K562 (cell line): ENCODE measurements at regions not wholly inside any gene's neighbourhood (a gene's known extent, or its start where the extent isn't known, plus 50 kb on each side); places are given as distances from the start of the nearest gene placed in this dataset.

ENCODE experiments used
- ATAC-seq: fragments of 200-7000 bp; cut with Tn5 transposase; 3 replicates; pipeline ENCODE4 v1.9.1; 2020; ENCODE audit warnings: moderate library complexity
- BruUV-seq: library from RNA; stranded (reverse); fragments of 400-500 nt; replicated peaks from 2 replicates; lab custom pipeline; 2021; lab: Mats Ljungman, UMichigan
- CTCF ChIA-PET: fragments of 300-600 bp; formaldehyde crosslinking; extraction: SDS; loops from one replicate; lab custom pipeline; 2021; ENCODE audit warnings: low intra/inter-chr PET ratio; lab: Yijun Ruan, JAX
- POLR2A ChIA-PET: fragments of 300-600, 350-650 bp; sonication (Branson Sonifier 250); formaldehyde crosslinking; extraction: SDS; loops from one replicate; lab custom pipeline; 2021; ENCODE audit warnings: antibody characterized with exemption, inconsistent platforms; lab: Yijun Ruan, JAX
- DNase-seq, 4 experiments: peaks; one replicate each; pipeline versions ENCODE4 v3.0.0 to v3.0.0-alpha.2; 2011 to 2018; ENCODE audit warnings: low spot score in 3 of 4, mixed read lengths in 3 of 4; ENCODE audit errors: extremely low read depth in 1 of 4
- FAIRE-seq: peaks from 2 replicates; lab custom pipeline; 2011; peaks lifted over from hg19 to GRCh38; lab: Jason Lieb, UNC
- H2AFZ ChIP-seq: 2 replicates; pipeline ENCODE4 v1.6.0; 2011; ENCODE audit warnings: low read depth, low read length, control low read depth, inconsistent platforms
- H3K27ac ChIP-seq: fragments of 200-600 bp; 3 replicates; pipeline ENCODE4 v1.8.0; 2011; ENCODE audit warnings: low read depth, mild to moderate bottlenecking, control low read depth, inconsistent platforms, low read length, moderate library complexity, mixed read lengths; ENCODE audit errors: extremely low read depth
- H3K27me3 ChIP-seq, 2 experiments: fragments of 300-600 bp in 1 of 2; 2 replicates in 1 of 2; 3 replicates in 1 of 2; pipeline versions ENCODE4 v1.6.0 to v1.8.0; 2011; ENCODE audit warnings: inconsistent platforms in 2 of 2, low read length in 2 of 2, mild to moderate bottlenecking in 1 of 2, mixed read lengths in 1 of 2, moderate library complexity in 1 of 2; ENCODE audit not compliant: control insufficient read depth in 2 of 2, insufficient read depth in 2 of 2
- H3K36me3 ChIP-seq: fragments of 300-600 bp; 3 replicates; pipeline ENCODE4 v1.8.0; 2011; ENCODE audit warnings: mild to moderate bottlenecking, low read length, inconsistent platforms; ENCODE audit not compliant: control insufficient read depth, insufficient read depth
- H3K4me1 ChIP-seq, 2 experiments: fragments of 200-600 bp in 1 of 2; replicated peaks in 1 of 2; 2 replicates in 1 of 2; 3 replicates in 1 of 2; pipeline versions ENCODE4 v1.5.1 to v1.8.0; 2011; ENCODE audit warnings: inconsistent platforms in 2 of 2, low read length in 2 of 2, mild to moderate bottlenecking in 1 of 2, mixed read lengths in 1 of 2, moderate library complexity in 1 of 2; ENCODE audit not compliant: control insufficient read depth in 2 of 2, insufficient read depth in 2 of 2
- H3K4me2 ChIP-seq: 2 replicates; pipeline ENCODE4 v1.6.1; 2011; ENCODE audit warnings: low read length, control low read depth, inconsistent platforms, mixed read lengths; ENCODE audit not compliant: insufficient read depth
- H3K4me3 ChIP-seq: fragments of 200-600 bp; sonication (generic), shearing (Covaris generic); 2 replicates; pipeline ENCODE4 v1.5.1; 2016; ENCODE audit warnings: control low read depth, inconsistent platforms
- H3K79me2 ChIP-seq: fragments of 200-600 bp; 3 replicates; pipeline ENCODE4 v1.8.0; 2011; ENCODE audit warnings: low read length, inconsistent platforms; ENCODE audit not compliant: control insufficient read depth, insufficient read depth
- H3K9ac ChIP-seq, 2 experiments: 2 replicates each; pipeline versions ENCODE4 v1.6.0 to v1.6.1; 2011; ENCODE audit warnings: low read depth in 2 of 2, low read length in 2 of 2, control low read depth in 1 of 2, inconsistent platforms in 1 of 2, mild to moderate bottlenecking in 1 of 2, mixed read lengths in 1 of 2; ENCODE audit not compliant: insufficient read depth in 1 of 2
- H3K9me1 ChIP-seq: one replicate; pipeline ENCODE4 v1.6.0; 2011; ENCODE audit warnings: inconsistent platforms, mild to moderate bottlenecking, low read length, moderate library complexity; ENCODE audit not compliant: control insufficient read depth, insufficient read depth
- H3K9me3 ChIP-seq: replicated peaks from 2 replicates; pipeline ENCODE4 v1.5.1; 2011; ENCODE audit warnings: low read depth, low read length, inconsistent platforms; ENCODE audit not compliant: control insufficient read depth, insufficient read depth
- H4K20me1 ChIP-seq: replicated peaks from 2 replicates; pipeline ENCODE4 v1.6.1; 2011; ENCODE audit warnings: low read length, inconsistent platforms, mixed read lengths; ENCODE audit not compliant: control insufficient read depth, insufficient read depth
- BMI1 ChIP-seq: fragments of 150-350 bp; IDR thresholded peaks from 2 replicates; pipeline ENCODE4 v1.6.1; 2014; ENCODE audit warnings: low read length
- GABPB1 ChIP-seq: sonication (generic); formaldehyde crosslinking; IDR thresholded peaks from 2 replicates; pipeline ENCODE4 v1.8.0; 2022; ENCODE audit warnings: mild to moderate bottlenecking, missing genetic modification reagents
- HDAC3 ChIP-seq: fragments of 450-650 bp; IDR thresholded peaks from 2 replicates; pipeline ENCODE4 v1.6.1; 2018; ENCODE audit warnings: borderline replicate concordance, mild to moderate bottlenecking, moderate library complexity; ENCODE audit not compliant: partially characterized antibody
- IRF1 ChIP-seq: sonication (generic); formaldehyde crosslinking; IDR thresholded peaks from 2 replicates; pipeline ENCODE4 v1.8.0; 2022; ENCODE audit warnings: missing genetic modification reagents, mild to moderate bottlenecking, borderline replicate concordance
- KDM4B ChIP-seq, 2 experiments: fragments of 450-650 bp in 1 of 2; sonication (generic) in 1 of 2; IDR thresholded peaks; 2 replicates each; pipeline ENCODE4 v1.6.1; 2016 to 2017; ENCODE audit warnings: borderline replicate concordance in 2 of 2, antibody characterized with exemption in 1 of 2, low read depth in 1 of 2, mild to moderate bottlenecking in 1 of 2
- MEIS2 ChIP-seq: fragments of 450-650 bp; IDR thresholded peaks from 2 replicates; pipeline ENCODE4 v1.6.1; 2014; ENCODE audit warnings: mild to moderate bottlenecking; ENCODE audit not compliant: partially characterized antibody
- SMAD1 ChIP-seq: fragments of 150-350 bp; IDR thresholded peaks from 2 replicates; pipeline ENCODE4 v1.6.1; 2014; ENCODE audit warnings: low read length, low read depth; ENCODE audit not compliant: partially characterized antibody
- SRF ChIP-seq, 2 experiments: fragments of 250-450, 450-650 bp in 1 of 2; sonication (Bioruptor Pico) in 1 of 2; sonication (generic) in 1 of 2; formaldehyde crosslinking; IDR thresholded peaks; 2 replicates each; pipeline versions ENCODE4 v1.5.0 to v1.5.1; 2020 to 2022; ENCODE audit warnings: mild to moderate bottlenecking in 1 of 2, missing genetic modification reagents in 1 of 2
- SRSF9 ChIP-seq: fragments of 200-400 bp; formaldehyde crosslinking; IDR thresholded peaks from 2 replicates; pipeline ENCODE4 v1.6.1; 2017; ENCODE audit warnings: low read depth, low read length, borderline replicate concordance
- TAF9B ChIP-seq: fragments of 450-650 bp; IDR thresholded peaks from 2 replicates; pipeline ENCODE4 v1.6.1; 2018; ENCODE audit warnings: mild to moderate bottlenecking; ENCODE audit not compliant: partially characterized antibody
- ZFP36 ChIP-seq: fragments of 150-350 bp; IDR thresholded peaks from 2 replicates; pipeline ENCODE4 v1.6.1; 2018; ENCODE audit warnings: low read length, low read depth; ENCODE audit not compliant: partially characterized antibody
- ZNF551 ChIP-seq: fragments of 250-450 bp; sonication (Bioruptor Pico); IDR thresholded peaks from 2 replicates; pipeline ENCODE4 v1.5.0; 2021; ENCODE audit warnings: mild to moderate bottlenecking, moderate library complexity
- WGBS: fragments of 100-300 bp; shearing (Covaris generic); methylation state at CpG from one replicate; pipeline ENCODE4 v1.1.6; 2016; ENCODE audit warnings: low coverage, mixed read lengths; ENCODE audit not compliant: insufficient coverage; ENCODE audit errors: missing lambda C conversion rate; 5-methylcytosine and 5-hydroxymethylcytosine counted together
- in situ Hi-C: fragments of 300-500 bp; cut with MboI; formaldehyde crosslinking; loops from 4 replicates; pipeline ENCODE4 v1.15.0; 2018; ENCODE audit warnings: inconsistent platforms, mixed read lengths
- intact Hi-C: fragments of 100-400 bp; cut with micrococcal nuclease; formaldehyde crosslinking; loops from 2 replicates; pipeline ENCODE4 v1.14.2; 2022
- TF ChIP-seq, protein P1 (sequence below), 2 experiments: fragments of 250-450 bp in 1 of 2; fragments of 450-650 bp in 1 of 2; sonication (Bioruptor Pico) in 1 of 2; IDR thresholded peaks; 2 replicates each; pipeline versions ENCODE4 v1.6.1 to v1.8.0; 2016 to 2021; ENCODE audit warnings: mild to moderate bottlenecking in 2 of 2, moderate library complexity in 2 of 2, missing compliant biosample characterization in 1 of 2, missing genetic modification characterization in 1 of 2

- Histone ChIP-seq H3K9me3 (no peaks in the 10 kb centered on the region), H3K4me1 (no peaks in the 10 kb centered on the region), H3K27me3 (no peaks in the 10 kb centered on the region), H3K9ac (no peak overlapping the region)
- DNase-seq, result no peak
- intact Hi-C loops, result no loop called here
- BruUV-seq, result no TSS peak
- TF ChIP-seq IRF1, result no peak
- no peak for TF ChIP-seq GABPB1 (CRISPR knock-in tag)
- TF ChIP-seq, all 486 proteins: peak for 0
- no peak for ATAC-seq
- Histone ChIP-seq H3K4me3 (no peak overlapping the region), H3K79me2 (no peaks in the 10 kb centered on the region), H3K9me1 (no peaks in the 10 kb centered on the region), H3K27ac (no peak overlapping the region), H3K36me3 (no peaks in the 10 kb centered on the region), H4K20me1 (no peaks in the 10 kb centered on the region), H2AFZ (no peak overlapping the region), H3K4me2 (no peak overlapping the region)
- WGBS, result 18% methylated on average over 3 of the region's 3 CpGs
- POLR2A ChIA-PET, result no interaction called here
- in situ Hi-C loops, result no loop called here
- no peak for FAIRE-seq
- CTCF ChIA-PET, result no interaction called here
These were observed 61.3 kb upstream of the MYLIP start for GRCh38 chr6:16067568-16067967.

DNA sequence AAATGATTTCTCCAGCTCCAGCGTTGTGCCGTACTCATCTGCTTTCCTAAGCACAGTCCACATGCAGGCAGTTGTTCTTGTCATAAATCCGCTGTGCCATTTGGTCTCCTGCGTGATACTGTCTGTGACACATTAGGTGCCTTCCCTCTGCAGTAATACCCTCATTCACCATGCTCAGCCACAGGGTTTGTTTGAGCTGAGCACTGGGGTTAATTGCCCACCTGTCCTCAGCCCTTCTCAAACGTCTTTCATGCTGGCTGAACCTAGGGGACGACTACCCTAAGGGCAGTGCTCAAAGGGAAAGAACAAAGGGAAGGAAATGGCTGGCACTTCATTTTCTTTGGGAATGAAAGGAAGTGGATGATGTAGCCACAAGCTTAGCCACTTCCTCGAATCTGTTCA lies 64.2 kb upstream of the MYLIP start:
- ChIA-PET CTCF (no interaction called here), POLR2A (interaction anchor here (1.1 kb wide), 1 partner anchor 66 kb away, joined by 4 read pairs; no protein-coding TSS in a partner anchor)
- DNase-seq (no peak), ATAC-seq (peak; percentile 62), FAIRE-seq (peak; percentile 19)
- H3K9ac ChIP-seq, result no peak overlapping the region
- H3K9me1 ChIP-seq, result no peaks in the 10 kb centered on the region
- no peaks in the 10 kb centered on the region for H3K79me2 ChIP-seq
- H3K4me2 ChIP-seq, result no peak overlapping the region
- intact Hi-C loops (no loop called here), in situ Hi-C loops (no loop called here)
- H3K27ac ChIP-seq, result no peak overlapping the region
- no peaks in the 10 kb centered on the region for H3K27me3 ChIP-seq
- no peaks in the 10 kb centered on the region for H3K9me3 ChIP-seq
- no peak overlapping the region for H3K4me3 ChIP-seq
- peak overlapping the region; percentile 80 for H2AFZ ChIP-seq
- 30% methylated on average over 7 of the region's 7 CpGs for WGBS
- no TSS peak for BruUV-seq
- H4K20me1 ChIP-seq, result no peaks in the 10 kb centered on the region
- peaks cover 0 to 4% of the 10 kb centered on the region in 2 experiments; a peak in 2 of 5 replicates for H3K4me1 ChIP-seq
- H3K36me3 ChIP-seq, result no peaks in the 10 kb centered on the region
- no peak for TF ChIP-seq HDAC3
- no peak for TF ChIP-seq KDM4B (IDR thresholded peaks at IDR 0.05; ENCODE audit: borderline replicate concordance in 2 of 2, low read depth in 1 of 2)
- TF ChIP-seq, protein P1, sequence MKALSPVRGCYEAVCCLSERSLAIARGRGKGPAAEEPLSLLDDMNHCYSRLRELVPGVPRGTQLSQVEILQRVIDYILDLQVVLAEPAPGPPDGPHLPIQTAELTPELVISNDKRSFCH (CRISPR knock-in tag; IDR thresholded peaks at IDR 0.05), result no peak
- TF ChIP-seq, protein P1 (tag; IDR thresholded peaks at IDR 0.05), result no peak
- no peak for TF ChIP-seq SRSF9
- no peak for TF ChIP-seq ZNF551
- TF ChIP-seq SRF (CRISPR knock-in tag; IDR thresholded peaks at IDR 0.05), result no peak
- TF ChIP-seq BMI1, result no peak
- no peak for TF ChIP-seq MEIS2
- no peak for TF ChIP-seq ZFP36
- TF ChIP-seq SMAD1, result no peak
- no peak for TF ChIP-seq TAF9B
